ENCODE measurements at regions not wholly inside any gene's neighbourhood (a gene's known extent, or its start where the extent isn't known, plus 50 kb on each side); places are given as distances from the start of the nearest gene placed in this dataset.

GRCh38 chr3:72200332-72200731 is 415.4 kb upstream of the PROK2 start:
- no TSS peak for BruUV-seq (replicated peaks)
- TF ChIP-seq CTCF (IDR thresholded peaks at IDR 0.05; ENCODE audit: unreplicated experiment), result no peak
- DNase-seq (ENCODE audit: unreplicated experiment), result no peak
- intact Hi-C loops (cut with micrococcal nuclease), result no loop called here
- Mint-ChIP-seq H3K4me3 (ENCODE audit: unreplicated experiment) (no peak overlapping the region), H3K27me3 (ENCODE audit: insufficient read depth, unreplicated experiment) (peaks cover 13% of the 10 kb centered on the region), H3K27ac (ENCODE audit: low read depth, unreplicated experiment) (no peak overlapping the region), H3K4me1 (ENCODE audit: insufficient read depth, unreplicated experiment) (no peaks in the 10 kb centered on the region), H3K9me3 (ENCODE audit: unreplicated experiment) (no peaks in the 10 kb centered on the region), H3K36me3 (ENCODE audit: insufficient read depth, unreplicated experiment) (no peaks in the 10 kb centered on the region)
- ChIA-PET POLR2A (no interaction called here), CTCF (no interaction called here)

GRCh38 chr3:72199530-72199929 is 414.6 kb upstream of the PROK2 start:
- ChIA-PET POLR2A (no interaction called here), CTCF (no interaction called here)
- TF ChIP-seq CTCF (IDR thresholded peaks at IDR 0.05; ENCODE audit: unreplicated experiment), result no peak
- DNase-seq (ENCODE audit: unreplicated experiment), result no peak
- intact Hi-C loops (cut with micrococcal nuclease), result no loop called here
- no peak overlapping the region for H3K27ac Mint-ChIP-seq (ENCODE audit: low read depth, unreplicated experiment)
- BruUV-seq (replicated peaks), result no TSS peak
- H3K9me3 Mint-ChIP-seq (ENCODE audit: unreplicated experiment), result no peaks in the 10 kb centered on the region
- H3K36me3 Mint-ChIP-seq (ENCODE audit: insufficient read depth, unreplicated experiment), result no peaks in the 10 kb centered on the region
- H3K4me1 Mint-ChIP-seq (ENCODE audit: insufficient read depth, unreplicated experiment), result no peaks in the 10 kb centered on the region
- no peak overlapping the region for H3K4me3 Mint-ChIP-seq (ENCODE audit: unreplicated experiment)
- H3K27me3 Mint-ChIP-seq (ENCODE audit: insufficient read depth, unreplicated experiment), result peaks cover 13% of the 10 kb centered on the region

- TF ChIP-seq CTCF (IDR thresholded peaks at IDR 0.05; ENCODE audit: unreplicated experiment), result no peak
- Mint-ChIP-seq H3K9me3 (ENCODE audit: unreplicated experiment) (no peaks in the 10 kb centered on the region), H3K27me3 (ENCODE audit: insufficient read depth, unreplicated experiment) (no peaks in the 10 kb centered on the region), H3K4me1 (ENCODE audit: insufficient read depth, unreplicated experiment) (peaks cover under 1% of the 10 kb centered on the region), H3K4me3 (ENCODE audit: unreplicated experiment) (no peak overlapping the region), H3K36me3 (ENCODE audit: insufficient read depth, unreplicated experiment) (no peaks in the 10 kb centered on the region), H3K27ac (ENCODE audit: low read depth, unreplicated experiment) (no peak overlapping the region)
- intact Hi-C loops (cut with micrococcal nuclease), result no loop called here
- ChIA-PET CTCF (no interaction called here), POLR2A (no interaction called here)
- no peak for DNase-seq (ENCODE audit: unreplicated experiment)
- no TSS peak for BruUV-seq (replicated peaks)
Measured at GRCh38 chr3:72196377-72196929, 411.5 kb upstream of the PROK2 start.

- H3K9me3 Mint-ChIP-seq (ENCODE audit: unreplicated experiment), result no peaks in the 10 kb centered on the region
- TF ChIP-seq CTCF (IDR thresholded peaks at IDR 0.05; ENCODE audit: unreplicated experiment), result no peak
- no peaks in the 10 kb centered on the region for H3K36me3 Mint-ChIP-seq (ENCODE audit: insufficient read depth, unreplicated experiment)
- ChIA-PET CTCF (interaction anchor here (0.8 kb wide), 1 partner anchor 321 kb away, joined by 3 read pairs; no protein-coding TSS in a partner anchor), POLR2A (no interaction called here)
- BruUV-seq (replicated peaks), result no TSS peak
- no peak overlapping the region for H3K27ac Mint-ChIP-seq (ENCODE audit: low read depth, unreplicated experiment)
- intact Hi-C loops (cut with micrococcal nuclease), result no loop called here
- peaks cover 6% of the 10 kb centered on the region for H3K4me1 Mint-ChIP-seq (ENCODE audit: insufficient read depth, unreplicated experiment)
- H3K27me3 Mint-ChIP-seq (ENCODE audit: insufficient read depth, unreplicated experiment), result no peaks in the 10 kb centered on the region
- no peak overlapping the region for H3K4me3 Mint-ChIP-seq (ENCODE audit: unreplicated experiment)
- no peak for DNase-seq (ENCODE audit: unreplicated experiment)
Measured at GRCh38 chr3:72195895-72196294, 410.9 kb upstream of the PROK2 start.

Measured in MCF 10A (cell line).